ENCODE measurements at regions not wholly inside any gene's neighbourhood (a gene's known extent, or its start where the extent isn't known, plus 50 kb on each side); places are given as distances from the start of the nearest gene placed in this dataset.

DNA sequence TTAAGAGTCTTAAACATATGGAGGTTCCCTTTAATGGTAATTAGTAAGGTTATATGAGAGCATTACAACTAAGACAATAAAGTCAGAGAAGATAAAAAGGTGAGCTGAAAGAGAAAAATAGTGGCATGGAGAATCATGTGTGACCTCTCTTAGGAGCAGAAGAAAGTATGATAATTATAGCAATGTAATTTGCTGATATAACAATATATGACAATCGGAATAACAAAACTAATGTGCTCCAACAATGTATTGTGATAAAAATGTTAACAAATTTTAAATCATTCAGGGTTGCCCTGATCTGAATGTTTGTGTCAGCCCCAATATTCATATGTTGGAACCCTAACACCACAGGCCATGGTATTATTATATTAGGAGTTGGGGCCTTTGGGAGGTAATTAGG lies 269.6 kb upstream of the PPFIA2 start:
- in situ Hi-C loops (cut with HindIII; ENCODE audit: low pct_unique_long_range_greater_than_20kb, low sequenced_read_pairs) (no loop called here), intact Hi-C loops (cut with micrococcal nuclease; ENCODE audit: unreplicated experiment) (no loop called here)
- POLR2A ChIA-PET = no interaction called here
- Histone ChIP-seq H3K36me3 (ENCODE audit: control insufficient read depth, insufficient read depth, low read length) (no peaks in the 10 kb centered on the region), H3K9me3 (ENCODE audit: control insufficient read depth, insufficient read depth, low read depth, low read length) (no peaks in the 10 kb centered on the region), H3K27me3 (ENCODE audit: control insufficient read depth, insufficient read depth, low read length) (no peaks in the 10 kb centered on the region), H3K4me3 (ENCODE audit: low read depth in 2 of 2, low read length in 2 of 2) (no peak overlapping the region), H3K4me1 (ENCODE audit: control insufficient read depth, insufficient read depth, low read length) (no peaks in the 10 kb centered on the region), H3K27ac (ENCODE audit: low read length) (no peak overlapping the region)
- DNase-seq (ENCODE audit: low read depth, low spot score) (no peak), ATAC-seq (no peak)
- no TSS peak for BruUV-seq (replicated peaks)
- CTCF ChIA-PET = no interaction called here
- TF ChIP-seq TCF7L2 (IDR thresholded peaks at IDR 0.05; ENCODE audit: low read depth, low read length) (no peak), CTCF (IDR thresholded peaks at IDR 0.05) (no peak), REST (IDR thresholded peaks at IDR 0.05; ENCODE audit: insufficient read depth in 1 of 2, low read depth in 2 of 2, low read length in 1 of 2) (no peak), SIN3A (IDR thresholded peaks at IDR 0.05; ENCODE audit: borderline replicate concordance, insufficient read depth, low read depth, low read length) (no peak), POLR2AphosphoS5 (IDR thresholded peaks at IDR 0.05; ENCODE audit: low read depth, low read length) (no peak)

DNA sequence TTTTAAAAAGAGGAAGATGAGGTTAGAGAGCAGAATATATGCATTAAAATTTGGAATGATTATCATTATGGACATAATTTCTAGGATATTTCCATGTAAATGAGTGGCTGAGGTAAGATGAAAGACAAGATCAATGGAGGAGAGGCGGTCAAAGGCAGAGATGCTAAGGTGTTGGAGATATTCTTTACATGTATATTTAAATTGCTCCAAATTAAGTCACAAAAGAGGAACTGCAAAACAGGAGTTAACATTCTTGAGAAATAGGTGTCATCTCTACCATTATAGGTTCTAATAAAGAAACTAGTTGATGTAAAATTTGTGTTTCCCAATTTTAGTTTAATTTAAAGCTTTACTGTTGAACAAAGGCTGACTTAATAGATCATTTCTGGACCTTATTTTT lies 268.5 kb upstream of the PPFIA2 start:
- Histone ChIP-seq H3K27ac (ENCODE audit: low read length) (no peak overlapping the region), H3K4me3 (ENCODE audit: low read depth in 2 of 2, low read length in 2 of 2) (no peak overlapping the region), H3K9me3 (ENCODE audit: control insufficient read depth, insufficient read depth, low read depth, low read length) (no peaks in the 10 kb centered on the region), H3K27me3 (ENCODE audit: control insufficient read depth, insufficient read depth, low read length) (no peaks in the 10 kb centered on the region), H3K4me1 (ENCODE audit: control insufficient read depth, insufficient read depth, low read length) (no peaks in the 10 kb centered on the region), H3K36me3 (ENCODE audit: control insufficient read depth, insufficient read depth, low read length) (no peaks in the 10 kb centered on the region)
- BruUV-seq (replicated peaks) = no TSS peak
- no peak for ATAC-seq
- intact Hi-C loops (cut with micrococcal nuclease; ENCODE audit: unreplicated experiment) = no loop called here
- no peak for DNase-seq (ENCODE audit: low read depth, low spot score)
- POLR2A ChIA-PET = no interaction called here
- no peak for TF ChIP-seq REST (IDR thresholded peaks at IDR 0.05; ENCODE audit: insufficient read depth in 1 of 2, low read depth in 2 of 2, low read length in 1 of 2)
- no peak for TF ChIP-seq POLR2AphosphoS5 (IDR thresholded peaks at IDR 0.05; ENCODE audit: low read depth, low read length)
- TF ChIP-seq SIN3A (IDR thresholded peaks at IDR 0.05; ENCODE audit: borderline replicate concordance, insufficient read depth, low read depth, low read length) = no peak
- CTCF ChIA-PET = no interaction called here
- in situ Hi-C loops (cut with HindIII; ENCODE audit: low pct_unique_long_range_greater_than_20kb, low sequenced_read_pairs) = no loop called here
